ENCODE measurements at regions not wholly inside any gene's neighbourhood (a gene's known extent, or its start where the extent isn't known, plus 50 kb on each side); places are given as distances from the start of the nearest gene placed in this dataset.

DNA sequence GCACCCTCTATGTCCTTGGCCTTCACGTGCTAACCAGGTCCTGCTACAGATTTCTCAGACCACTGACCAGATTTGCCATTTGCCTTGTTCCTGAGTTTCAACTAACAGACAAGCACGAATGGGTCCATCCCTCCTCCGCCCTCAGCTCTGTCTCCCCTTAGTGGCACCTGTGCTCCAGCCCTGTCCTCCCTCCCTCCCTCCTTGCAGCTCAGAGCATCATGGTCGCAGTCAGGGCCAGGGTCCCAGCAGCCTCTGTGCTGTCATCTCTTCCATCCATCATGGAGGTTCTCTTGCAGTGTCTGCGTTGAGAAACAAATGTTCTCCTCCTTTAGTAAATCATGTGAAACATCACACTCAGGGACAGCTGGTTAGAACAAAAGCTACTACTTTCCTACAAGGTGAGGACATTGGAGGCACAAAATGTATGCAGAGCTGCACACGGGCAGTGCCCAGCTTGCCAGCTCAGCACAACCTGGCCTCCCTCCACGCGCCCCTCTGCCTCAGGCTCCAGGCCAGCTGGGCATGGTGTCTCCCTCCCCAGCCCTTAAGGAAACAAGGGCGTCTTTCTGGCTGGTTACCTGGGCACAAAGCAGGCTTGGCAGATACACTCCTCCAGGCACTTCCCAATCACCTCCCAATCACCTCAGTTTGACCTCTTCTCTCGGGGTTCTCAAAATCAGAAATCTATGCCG is 79.5 kb upstream of the ATP6AP2 start:
- TF ChIP-seq POLR2A (IDR thresholded peaks at IDR 0.05) = no peak
- TF ChIP-seq, protein P1, sequence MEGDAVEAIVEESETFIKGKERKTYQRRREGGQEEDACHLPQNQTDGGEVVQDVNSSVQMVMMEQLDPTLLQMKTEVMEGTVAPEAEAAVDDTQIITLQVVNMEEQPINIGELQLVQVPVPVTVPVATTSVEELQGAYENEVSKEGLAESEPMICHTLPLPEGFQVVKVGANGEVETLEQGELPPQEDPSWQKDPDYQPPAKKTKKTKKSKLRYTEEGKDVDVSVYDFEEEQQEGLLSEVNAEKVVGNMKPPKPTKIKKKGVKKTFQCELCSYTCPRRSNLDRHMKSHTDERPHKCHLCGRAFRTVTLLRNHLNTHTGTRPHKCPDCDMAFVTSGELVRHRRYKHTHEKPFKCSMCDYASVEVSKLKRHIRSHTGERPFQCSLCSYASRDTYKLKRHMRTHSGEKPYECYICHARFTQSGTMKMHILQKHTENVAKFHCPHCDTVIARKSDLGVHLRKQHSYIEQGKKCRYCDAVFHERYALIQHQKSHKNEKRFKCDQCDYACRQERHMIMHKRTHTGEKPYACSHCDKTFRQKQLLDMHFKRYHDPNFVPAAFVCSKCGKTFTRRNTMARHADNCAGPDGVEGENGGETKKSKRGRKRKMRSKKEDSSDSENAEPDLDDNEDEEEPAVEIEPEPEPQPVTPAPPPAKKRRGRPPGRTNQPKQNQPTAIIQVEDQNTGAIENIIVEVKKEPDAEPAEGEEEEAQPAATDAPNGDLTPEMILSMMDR (IDR thresholded peaks at IDR 0.05 in 4 of 5, conservative IDR thresholded peaks at IDR 0.05 in 1 of 5) = no peak
